Right forelimb (tissue), 1 donor: ENCODE measurements at regions not wholly inside any gene's neighbourhood (a gene's known extent, or its start where the extent isn't known, plus 50 kb on each side); places are given as distances from the start of the nearest gene placed in this dataset.

ENCODE experiments used
- DNase-seq: peaks from one replicate; pipeline ENCODE4 v3.0.0-alpha.2; 2018

- DNase-seq, result no peak
Observed at GRCh38 chr13:62014299-62014698, 598.6 kb upstream of the PCDH20 start.

- no peak for DNase-seq
Observed at GRCh38 chr13:62003452-62003851, 587.8 kb upstream of the PCDH20 start.

GRCh38 chr13:61994174-61994573 is 578.5 kb upstream of the PCDH20 start:
- DNase-seq, result no peak

GRCh38 chr13:61989978-61990377 is 574.3 kb upstream of the PCDH20 start:
- DNase-seq, result no peak

- DNase-seq, result no peak
Observed at GRCh38 chr13:61988810-61989209, 573.2 kb upstream of the PCDH20 start.

GRCh38 chr13:61975001-61975400 is 559.4 kb upstream of the PCDH20 start:
- DNase-seq, result no peak

- no peak for DNase-seq
Observed at GRCh38 chr13:61965756-61966155, 550.1 kb upstream of the PCDH20 start.

GRCh38 chr13:61960981-61961380 is 545.3 kb upstream of the PCDH20 start:
- no peak for DNase-seq

- no peak for DNase-seq
Observed at GRCh38 chr13:61954092-61954491, 538.4 kb upstream of the PCDH20 start.

- DNase-seq, result no peak
Observed at GRCh38 chr13:61950828-61951227, 535.2 kb upstream of the PCDH20 start.

- DNase-seq, result no peak
Observed at GRCh38 chr13:61944329-61944929, 528.8 kb upstream of the PCDH20 start.

GRCh38 chr13:61935710-61936109 is 520.1 kb upstream of the PCDH20 start:
- no peak for DNase-seq

- no peak for DNase-seq
Observed at GRCh38 chr13:61927648-61928047, 512.0 kb upstream of the PCDH20 start.

GRCh38 chr13:61918841-61919240 is 503.2 kb upstream of the PCDH20 start:
- no peak for DNase-seq

- no peak for DNase-seq
Observed at GRCh38 chr13:61916483-61916882, 500.8 kb upstream of the PCDH20 start.

GRCh38 chr13:61913183-61913582 is 497.5 kb upstream of the PCDH20 start:
- DNase-seq, result no peak

- DNase-seq, result no peak
Observed at GRCh38 chr13:61908906-61909615, 493.4 kb upstream of the PCDH20 start.

GRCh38 chr13:61905054-61905453 is 489.4 kb upstream of the PCDH20 start:
- DNase-seq, result no peak

- DNase-seq, result no peak
Observed at GRCh38 chr13:61901946-61902541, 486.4 kb upstream of the PCDH20 start.

GRCh38 chr13:61900033-61900432 is 484.4 kb upstream of the PCDH20 start:
- DNase-seq, result no peak

- DNase-seq, result no peak
Observed at GRCh38 chr13:61898207-61898606, 482.6 kb upstream of the PCDH20 start.

GRCh38 chr13:61891401-61891800 is 475.8 kb upstream of the PCDH20 start:
- no peak for DNase-seq

GRCh38 chr13:61884830-61885229 is 469.2 kb upstream of the PCDH20 start:
- no peak for DNase-seq

- no peak for DNase-seq
Observed at GRCh38 chr13:61880578-61881283, 465.1 kb upstream of the PCDH20 start.
